Tongue (tissue), 1 donor: ENCODE measurements at regions not wholly inside any gene's neighbourhood (a gene's known extent, or its start where the extent isn't known, plus 50 kb on each side); places are given as distances from the start of the nearest gene placed in this dataset.
"Not testable (repeated sequence)": the region's sequence is repeated elsewhere in the genome, so short reads cannot be mapped to it uniquely, and the experiment has no call there.

ENCODE experiments used
- DNase-seq: peaks from one replicate; pipeline ENCODE4 v3.0.0-alpha.2; 2015

DNA sequence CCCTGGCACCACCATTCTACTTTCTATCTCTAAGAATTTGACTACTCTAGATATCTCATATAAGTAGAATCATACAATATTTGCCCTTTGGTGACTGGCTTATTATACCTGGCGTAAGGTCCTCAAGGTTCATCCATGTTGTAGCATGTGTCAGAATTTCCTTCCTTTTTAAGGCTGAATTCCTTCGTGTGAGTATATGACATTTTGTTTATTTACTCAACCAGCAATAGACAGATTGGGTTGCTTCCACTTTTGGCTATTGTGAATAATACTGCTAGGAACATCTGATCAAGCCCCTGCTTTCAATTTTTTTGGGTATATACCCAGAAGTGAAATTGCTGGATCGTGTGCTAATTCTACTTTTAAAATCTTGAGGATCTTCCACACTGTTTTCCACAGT, 232.8 kb upstream of the MCHR2 start:
- DNase-seq, result no peak

- not testable (repeated sequence) for DNase-seq
These were observed 229.9 kb upstream of the MCHR2 start for GRCh38 chr6:100223952-100224351.

GRCh38 chr6:100220543-100220942, 226.5 kb upstream of the MCHR2 start:
- no peak for DNase-seq

- no peak for DNase-seq
These were observed 223.4 kb upstream of the MCHR2 start for GRCh38 chr6:100217225-100218012.

GRCh38 chr6:100216760-100217159, 222.7 kb upstream of the MCHR2 start:
- no peak for DNase-seq

GRCh38 chr6:100212131-100212530, 218.1 kb upstream of the MCHR2 start:
- no peak for DNase-seq

GRCh38 chr6:100210137-100211117, 216.4 kb upstream of the MCHR2 start:
- no peak for DNase-seq

DNA sequence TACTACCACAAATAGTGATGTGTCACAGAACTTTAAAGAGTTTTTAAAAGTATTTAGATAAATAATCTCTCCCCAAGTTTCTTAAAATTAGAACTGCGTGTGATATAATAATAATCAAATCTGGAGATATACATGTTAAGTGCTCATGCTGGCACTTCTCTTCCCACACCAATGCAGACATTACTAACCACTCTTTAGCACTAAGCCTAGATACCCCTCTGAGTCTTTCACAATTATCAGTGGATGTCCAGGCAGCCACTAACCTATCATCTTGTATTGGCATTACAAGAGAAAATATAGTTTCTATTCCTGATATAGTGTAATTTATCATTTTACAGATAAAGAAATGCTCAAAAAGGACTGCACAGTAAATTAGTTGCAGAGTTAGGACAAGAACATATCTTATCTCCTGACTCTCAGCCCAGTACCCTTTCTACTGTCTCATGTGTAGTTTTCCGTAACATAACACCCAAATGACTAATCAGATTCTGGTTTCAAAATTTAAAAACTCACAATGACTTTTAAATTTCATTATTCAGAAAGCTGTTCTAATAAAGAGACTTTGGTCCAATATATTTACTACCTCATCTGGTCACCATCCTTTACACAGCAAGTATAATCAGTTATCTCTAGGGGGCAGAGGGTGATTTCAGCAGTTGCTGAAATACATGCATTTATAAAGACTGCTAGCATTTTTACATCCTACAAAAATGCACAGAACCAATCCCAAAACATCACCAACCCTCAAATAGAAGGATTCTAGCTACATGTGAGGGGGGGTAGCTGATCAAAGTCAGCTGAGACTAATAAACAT, 215.5 kb upstream of the MCHR2 start:
- DNase-seq, result no peak

DNA sequence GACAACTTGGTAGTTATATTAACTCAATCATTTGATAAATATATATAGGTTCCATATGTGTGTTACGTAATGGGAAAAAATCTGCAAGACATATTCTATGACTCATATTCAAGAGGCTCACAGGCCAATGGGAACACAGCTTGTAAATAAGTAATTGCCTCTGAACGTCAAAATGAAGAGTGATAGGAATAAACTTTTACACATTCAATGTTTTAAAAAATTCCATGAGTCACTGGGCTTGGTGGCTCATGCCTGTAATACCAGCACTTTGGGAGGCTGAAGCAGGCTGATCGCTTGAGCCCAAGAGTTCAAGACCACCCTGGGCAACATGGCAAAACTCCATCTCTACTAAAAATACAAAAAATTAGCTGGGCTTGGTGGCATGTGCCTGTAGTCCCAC, 209.4 kb upstream of the MCHR2 start:
- DNase-seq, result no peak

- DNase-seq, result no peak
These were observed 208.6 kb upstream of the MCHR2 start for GRCh38 chr6:100202417-100203194.

GRCh38 chr6:100196214-100196982, 202.4 kb upstream of the MCHR2 start:
- DNase-seq, result not testable (repeated sequence)

DNA sequence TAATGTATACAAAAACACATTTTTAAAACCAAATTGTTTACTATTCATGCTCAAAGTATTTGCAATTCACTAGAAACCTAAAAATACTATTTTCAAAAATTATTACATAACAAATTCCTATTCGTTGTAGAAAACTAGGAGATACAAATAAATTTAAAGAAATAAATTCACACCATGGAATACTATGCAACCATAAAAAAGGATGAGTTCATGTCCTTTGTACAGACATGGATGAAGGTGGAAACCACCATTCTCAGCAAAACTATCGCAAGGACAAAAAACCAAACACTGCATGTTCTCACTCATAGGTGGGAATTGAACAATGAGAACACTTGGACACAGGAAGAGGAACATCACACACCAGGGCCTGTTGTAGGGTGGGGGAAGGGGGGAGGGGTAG, 201.2 kb upstream of the MCHR2 start:
- DNase-seq, result not testable (repeated sequence)

DNA sequence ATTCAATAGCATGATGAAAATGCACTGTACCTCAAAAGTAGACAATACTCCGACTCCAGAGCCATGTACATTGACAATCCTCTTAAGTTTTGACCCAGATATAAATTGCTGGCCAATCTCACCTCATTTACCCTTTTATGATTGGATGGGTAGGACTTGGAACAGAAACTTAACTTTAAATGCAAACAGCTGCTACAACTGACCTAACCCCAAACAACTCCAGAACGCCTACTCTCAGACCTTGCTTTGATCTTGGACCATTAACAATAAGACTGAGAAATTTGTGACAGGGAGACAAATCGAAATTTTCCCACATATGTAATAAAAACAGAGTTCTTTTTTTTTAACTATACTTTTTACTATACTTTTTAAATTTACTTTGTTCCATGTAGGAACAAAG, 200.5 kb upstream of the MCHR2 start:
- DNase-seq, result no peak

- no peak for DNase-seq
These were observed 194.7 kb upstream of the MCHR2 start for GRCh38 chr6:100188754-100189153.

DNA sequence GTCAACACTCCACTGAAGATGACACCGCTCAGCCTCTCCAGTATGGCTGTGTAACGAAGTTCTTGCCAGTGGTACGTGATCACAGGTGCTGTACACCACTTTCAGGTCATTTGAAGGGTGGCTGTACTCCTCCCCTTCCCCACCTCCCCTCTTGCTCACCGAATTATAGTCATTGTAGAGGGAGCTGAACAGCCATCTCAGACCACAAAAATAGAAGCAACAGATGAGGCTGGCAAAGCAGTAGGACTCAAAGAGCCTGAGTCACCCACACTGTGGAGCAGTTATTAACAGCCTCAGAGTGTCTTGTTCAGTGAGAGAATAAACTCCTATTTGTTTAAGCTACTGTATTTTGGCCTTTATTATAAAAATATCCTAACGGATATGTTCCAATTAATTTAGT, 192.5 kb upstream of the MCHR2 start:
- DNase-seq, result peak; percentile 25

DNA sequence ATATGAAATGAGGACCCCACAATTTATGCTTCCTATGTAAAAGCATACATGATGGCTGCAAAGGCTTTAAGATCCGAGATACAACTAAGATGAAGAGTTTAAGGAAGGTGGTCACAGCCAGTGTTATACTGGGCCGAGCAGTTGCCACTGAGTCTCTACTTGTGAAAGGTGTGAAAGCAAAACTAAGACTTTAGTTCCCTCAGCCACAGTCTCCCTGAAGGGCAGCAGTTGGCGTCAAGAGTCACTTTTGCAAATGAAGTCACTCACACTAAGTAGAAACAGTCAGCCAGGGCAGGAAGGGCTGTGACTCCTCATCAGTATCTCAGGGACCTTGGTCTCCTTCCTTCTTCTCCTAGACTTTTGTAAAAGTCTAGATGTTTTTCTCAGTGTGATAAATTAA, 191.6 kb upstream of the MCHR2 start:
- no peak for DNase-seq

- peak; percentile 2 for DNase-seq
These were observed 190.4 kb upstream of the MCHR2 start for GRCh38 chr6:100184473-100184872.

DNA sequence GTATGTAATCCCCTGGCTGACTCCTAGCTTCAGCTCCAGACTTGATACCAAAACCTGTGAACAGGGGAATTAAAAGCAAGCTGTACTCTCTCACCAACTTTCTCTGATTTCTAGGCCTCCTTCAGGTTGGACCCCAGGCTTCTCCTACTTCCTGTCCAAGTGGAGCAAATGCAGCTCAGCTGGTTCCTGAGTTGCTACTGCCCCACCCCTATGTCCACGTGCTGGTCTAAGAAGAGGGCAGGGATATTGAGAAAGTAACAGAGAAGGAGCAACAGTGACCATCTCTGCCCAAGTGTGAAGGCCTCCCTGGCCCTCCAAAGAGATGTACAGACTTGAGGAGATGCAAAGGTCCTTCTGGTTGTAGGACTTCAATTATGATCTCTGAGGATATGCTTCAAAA, 188.3 kb upstream of the MCHR2 start:
- DNase-seq, result no peak

DNA sequence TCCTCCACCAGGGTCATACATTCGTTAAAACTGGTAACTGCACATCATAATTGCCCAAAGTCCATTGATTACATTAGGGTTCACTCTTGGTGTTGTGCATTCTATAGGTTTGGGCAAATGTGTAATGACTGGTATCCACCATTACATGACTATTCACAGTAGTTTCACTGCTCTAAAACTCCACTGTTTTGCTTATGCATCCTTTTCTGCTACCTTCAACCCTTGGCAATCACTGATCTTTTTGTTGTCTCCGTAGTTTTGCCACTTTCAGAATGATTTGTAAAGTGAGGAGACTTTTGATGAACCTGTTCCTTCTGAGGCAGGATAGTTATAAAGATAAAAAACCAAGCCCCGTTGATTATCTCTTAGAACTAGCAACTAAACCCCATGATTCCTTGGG, 187.3 kb upstream of the MCHR2 start:
- DNase-seq, result no peak

DNA sequence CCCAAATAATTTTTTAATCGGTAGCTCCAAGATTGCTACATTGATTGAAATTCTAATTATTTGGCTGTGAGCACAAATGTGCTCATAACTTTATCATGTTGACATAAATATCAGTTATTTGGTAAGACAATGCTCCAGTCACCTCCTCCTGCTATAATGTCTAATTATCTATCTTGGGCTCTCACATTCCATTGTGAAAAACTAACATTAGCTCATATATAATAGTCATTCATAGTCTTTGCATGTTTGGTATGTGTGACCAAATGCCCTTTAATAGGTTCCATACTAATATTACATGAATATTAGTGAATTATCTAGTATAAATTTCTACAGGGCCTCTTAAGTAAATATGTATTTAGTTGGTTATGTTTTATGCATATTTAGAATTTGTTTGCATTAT, 185.6 kb upstream of the MCHR2 start:
- DNase-seq, result no peak

DNA sequence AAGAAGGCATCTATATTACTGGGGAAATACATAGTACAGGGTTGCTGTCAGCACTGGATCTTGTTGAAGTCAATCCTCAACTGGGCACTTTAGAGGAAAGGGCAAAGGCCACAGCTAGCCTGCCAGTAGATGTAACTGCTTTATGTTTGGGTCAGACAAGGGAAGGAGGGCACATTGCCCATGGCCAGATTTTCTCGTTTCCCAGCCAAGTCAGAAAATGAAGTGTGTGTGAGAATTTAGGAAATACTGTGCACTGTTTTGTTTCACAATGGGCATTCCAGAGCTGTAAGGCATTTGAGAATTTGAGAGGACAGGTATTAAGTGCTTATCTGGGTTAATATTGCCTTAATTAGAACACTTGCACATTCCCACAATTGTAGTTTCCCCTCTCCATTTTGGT, 183.9 kb upstream of the MCHR2 start:
- peak; percentile 2 for DNase-seq
